Muscle layer of colon (tissue), 2 donors: ENCODE measurements at regions not wholly inside any gene's neighbourhood (a gene's known extent, or its start where the extent isn't known, plus 50 kb on each side); places are given as distances from the start of the nearest gene placed in this dataset.

Experiments used
- H3K27ac ChIP-seq: one replicate; pipeline ENCODE4 v1.7.0; 2013; ENCODE audit warnings: low read depth, mild to moderate bottlenecking, low read length, moderate library complexity
- H3K27me3 ChIP-seq, 2 donors: one replicate each; pipeline ENCODE4 v1.7.0; 2013; ENCODE audit warnings: low read length in 2 of 2, mild to moderate bottlenecking in 2 of 2; ENCODE audit not compliant: insufficient read depth in 2 of 2, control insufficient read depth in 1 of 2
- H3K36me3 ChIP-seq: one replicate; pipeline ENCODE4 v1.7.0; 2013; ENCODE audit warnings: mild to moderate bottlenecking, low read length; ENCODE audit not compliant: insufficient read depth
- H3K4me1 ChIP-seq: one replicate; pipeline ENCODE4 v1.7.0; 2013; ENCODE audit warnings: mild to moderate bottlenecking, low read length; ENCODE audit not compliant: insufficient read depth
- H3K4me3 ChIP-seq, 2 donors: one replicate each; pipeline ENCODE4 v1.7.0; 2013; ENCODE audit warnings: low read length in 2 of 2, low read depth in 1 of 2, mild to moderate bottlenecking in 1 of 2, moderate library complexity in 1 of 2
- H3K9ac ChIP-seq: one replicate; pipeline ENCODE4 v1.7.0; 2013; ENCODE audit warnings: low read length
- H3K9me3 ChIP-seq: one replicate; pipeline ENCODE4 v1.7.0; 2013; ENCODE audit warnings: mild to moderate bottlenecking, low read length
- donor health status: abdominal sarcoma.
- donor health status: Adenocarcinoma of cecum.

GRCh38 chr18:40662898-40663437 lies 1292.1 kb upstream of the PIK3C3 start:
- no peaks in the 10 kb centered on the region for H3K9me3 ChIP-seq
- H3K36me3 ChIP-seq: no peaks in the 10 kb centered on the region
- H3K4me3 ChIP-seq: no peak overlapping the region
- H3K27me3 ChIP-seq: no peaks in the 10 kb centered on the region
- no peak overlapping the region for H3K9ac ChIP-seq
- H3K4me1 ChIP-seq: no peaks in the 10 kb centered on the region
- no peak overlapping the region for H3K27ac ChIP-seq

- Histone ChIP-seq H3K4me1 (no peaks in the 10 kb centered on the region), H3K9ac (no peak overlapping the region), H3K36me3 (no peaks in the 10 kb centered on the region), H3K4me3 (no peak overlapping the region), H3K9me3 (no peaks in the 10 kb centered on the region), H3K27ac (no peak overlapping the region), H3K27me3 (no peaks in the 10 kb centered on the region)
These were observed 1301.4 kb upstream of the PIK3C3 start for GRCh38 chr18:40653682-40654081.

- Histone ChIP-seq H3K9me3 (no peaks in the 10 kb centered on the region), H3K27ac (no peak overlapping the region), H3K36me3 (no peaks in the 10 kb centered on the region), H3K27me3 (no peaks in the 10 kb centered on the region), H3K4me1 (no peaks in the 10 kb centered on the region), H3K9ac (no peak overlapping the region), H3K4me3 (no peak overlapping the region)
These were observed 1302.7 kb upstream of the PIK3C3 start for GRCh38 chr18:40652321-40652720.

- Histone ChIP-seq H3K27me3 (no peaks in the 10 kb centered on the region), H3K4me3 (no peak overlapping the region), H3K9me3 (no peaks in the 10 kb centered on the region), H3K4me1 (no peaks in the 10 kb centered on the region), H3K36me3 (no peaks in the 10 kb centered on the region), H3K27ac (no peak overlapping the region), H3K9ac (no peak overlapping the region)
These were observed 1303.9 kb upstream of the PIK3C3 start for GRCh38 chr18:40651163-40651562.

- Histone ChIP-seq H3K4me3 (no peak overlapping the region), H3K27ac (no peak overlapping the region), H3K9ac (no peak overlapping the region)
These were observed 1312.3 kb upstream of the PIK3C3 start for GRCh38 chr18:40642692-40643229.

GRCh38 chr18:40631319-40631718 lies 1323.7 kb upstream of the PIK3C3 start:
- Histone ChIP-seq H3K9ac (no peak overlapping the region), H3K4me1 (no peaks in the 10 kb centered on the region), H3K36me3 (no peaks in the 10 kb centered on the region), H3K27ac (no peak overlapping the region), H3K9me3 (no peaks in the 10 kb centered on the region), H3K4me3 (no peak overlapping the region), H3K27me3 (no peaks in the 10 kb centered on the region)

More at GRCh38 chr18:40642692-40643229, 1312.3 kb upstream of the PIK3C3 start:
- Histone ChIP-seq H3K36me3 (no peaks in the 10 kb centered on the region), H3K27me3 (no peaks in the 10 kb centered on the region), H3K9me3 (no peaks in the 10 kb centered on the region), H3K4me1 (no peaks in the 10 kb centered on the region)

GRCh38 chr18:40630496-40630895 lies 1324.5 kb upstream of the PIK3C3 start:
- Histone ChIP-seq H3K27me3 (no peaks in the 10 kb centered on the region), H3K4me1 (no peaks in the 10 kb centered on the region), H3K4me3 (no peak overlapping the region), H3K27ac (no peak overlapping the region), H3K9ac (no peak overlapping the region), H3K9me3 (no peaks in the 10 kb centered on the region), H3K36me3 (no peaks in the 10 kb centered on the region)

GRCh38 chr18:40624959-40625358 lies 1330.1 kb upstream of the PIK3C3 start:
- Histone ChIP-seq H3K9me3 (no peaks in the 10 kb centered on the region), H3K27ac (no peak overlapping the region), H3K9ac (no peak overlapping the region), H3K4me1 (no peaks in the 10 kb centered on the region), H3K36me3 (no peaks in the 10 kb centered on the region), H3K4me3 (no peak overlapping the region), H3K27me3 (no peaks in the 10 kb centered on the region)

- Histone ChIP-seq H3K27ac (no peak overlapping the region), H3K4me3 (no peak overlapping the region), H3K9ac (no peak overlapping the region), H3K36me3 (no peaks in the 10 kb centered on the region), H3K4me1 (no peaks in the 10 kb centered on the region), H3K27me3 (no peaks in the 10 kb centered on the region), H3K9me3 (no peaks in the 10 kb centered on the region)
These were observed 1341.3 kb upstream of the PIK3C3 start for GRCh38 chr18:40613721-40614120.

GRCh38 chr18:40612356-40612755 lies 1342.7 kb upstream of the PIK3C3 start:
- H3K27me3 ChIP-seq: no peaks in the 10 kb centered on the region
- no peaks in the 10 kb centered on the region for H3K36me3 ChIP-seq
- no peak overlapping the region for H3K27ac ChIP-seq
- H3K4me3 ChIP-seq: no peak overlapping the region
- no peaks in the 10 kb centered on the region for H3K9me3 ChIP-seq
- no peak overlapping the region for H3K9ac ChIP-seq
- H3K4me1 ChIP-seq: no peaks in the 10 kb centered on the region

- Histone ChIP-seq H3K4me1 (no peaks in the 10 kb centered on the region), H3K4me3 (no peak overlapping the region), H3K9me3 (no peaks in the 10 kb centered on the region), H3K27me3 (no peaks in the 10 kb centered on the region), H3K27ac (no peak overlapping the region), H3K36me3 (no peaks in the 10 kb centered on the region), H3K9ac (no peak overlapping the region)
These were observed 1346.8 kb upstream of the PIK3C3 start for GRCh38 chr18:40608226-40608625.

- Histone ChIP-seq H3K4me3 (no peak overlapping the region), H3K36me3 (no peaks in the 10 kb centered on the region), H3K9ac (no peak overlapping the region), H3K4me1 (no peaks in the 10 kb centered on the region), H3K27ac (no peak overlapping the region), H3K27me3 (no peaks in the 10 kb centered on the region), H3K9me3 (no peaks in the 10 kb centered on the region)
These were observed 1347.4 kb upstream of the PIK3C3 start for GRCh38 chr18:40607542-40608148.
